Caki2 (cell line): ENCODE measurements at regions not wholly inside any gene's neighbourhood (a gene's known extent, or its start where the extent isn't known, plus 50 kb on each side); places are given as distances from the start of the nearest gene placed in this dataset.
"Not testable (repeated sequence)": the region's sequence is repeated elsewhere in the genome, so short reads cannot be mapped to it uniquely, and the experiment has no call there.

Source experiments
- DNase-seq: peaks from one replicate; pipeline ENCODE4 v3.0.0-alpha.2; 2015; ENCODE audit warnings: low read depth
- in situ Hi-C: cut with HindIII; loops from 2 replicates; pipeline ENCODE4 v1.10.0; 2016; ENCODE audit warnings: low sequenced_read_pairs, low pct_unique_long_range_greater_than_20kb, mixed read lengths

DNA sequence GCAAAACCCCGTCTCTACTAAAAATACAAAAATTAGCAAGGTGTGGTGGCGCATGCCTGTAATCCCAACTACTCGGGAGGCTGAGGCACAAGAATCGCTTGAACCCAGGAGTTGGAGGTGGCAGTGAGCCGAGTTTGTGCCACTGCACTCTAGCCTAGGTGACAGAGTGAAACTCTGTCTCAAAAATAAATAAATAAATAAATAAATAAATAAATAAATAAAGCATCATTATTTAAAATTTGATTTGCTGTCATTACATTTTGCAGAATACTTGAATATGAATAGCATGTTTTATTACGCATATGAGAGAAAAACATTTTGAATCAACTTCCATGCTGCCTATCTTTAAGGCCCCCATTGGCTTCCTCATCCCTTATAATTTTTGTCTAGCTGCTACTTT lies 53.4 kb upstream of the MED14 start:
- in situ Hi-C loops, DNase-seq: not testable (repeated sequence)

GRCh38 chrX:40792433-40792832 lies 57.1 kb upstream of the MED14 start:
- DNase-seq = no peak
- in situ Hi-C loops = no loop called here

- in situ Hi-C loops, DNase-seq: not testable (repeated sequence)
These were observed 59.4 kb upstream of the MED14 start for GRCh38 chrX:40794829-40795130.

DNA sequence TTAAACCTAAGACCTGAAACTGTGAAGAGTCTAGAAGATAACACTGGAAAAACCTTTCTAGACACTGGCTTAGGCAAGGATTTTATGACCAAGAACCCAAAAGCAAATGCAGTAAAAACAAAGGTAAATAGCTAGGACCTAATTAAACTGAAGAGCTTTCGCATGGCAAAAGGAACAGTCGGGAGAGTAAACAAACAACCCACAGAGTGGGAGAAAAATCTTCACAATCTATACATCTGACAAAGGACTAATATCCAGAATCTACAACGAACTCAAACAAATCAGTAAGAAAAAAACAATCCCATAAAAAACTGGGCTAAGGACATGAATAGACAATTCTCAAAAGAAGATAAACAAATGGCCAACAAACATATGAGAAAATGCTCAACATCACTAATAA lies 64.4 kb upstream of the MED14 start:
- DNase-seq, in situ Hi-C loops: not testable (repeated sequence)

DNA sequence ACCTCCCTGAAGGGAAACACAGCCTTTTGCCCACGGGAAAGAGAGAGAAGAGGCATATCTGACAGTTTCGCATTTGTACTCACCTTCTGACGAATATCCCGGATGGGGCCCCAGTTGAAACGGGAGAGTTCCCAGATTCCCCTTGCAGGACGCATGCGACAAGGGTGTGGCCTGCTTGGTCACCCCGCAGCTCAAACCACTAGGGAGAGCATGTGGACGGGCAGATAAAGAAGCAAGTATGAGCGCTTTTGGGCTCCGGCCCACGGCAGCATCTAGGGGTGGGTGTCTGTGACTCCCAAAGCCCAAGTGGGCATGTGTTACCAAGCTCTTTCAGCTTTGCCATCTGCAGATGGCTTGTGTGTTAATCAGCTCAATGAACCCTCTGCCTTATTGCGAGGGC lies 70.1 kb upstream of the MED14 start:
- no peak for DNase-seq
- in situ Hi-C loops = no loop called here

DNA sequence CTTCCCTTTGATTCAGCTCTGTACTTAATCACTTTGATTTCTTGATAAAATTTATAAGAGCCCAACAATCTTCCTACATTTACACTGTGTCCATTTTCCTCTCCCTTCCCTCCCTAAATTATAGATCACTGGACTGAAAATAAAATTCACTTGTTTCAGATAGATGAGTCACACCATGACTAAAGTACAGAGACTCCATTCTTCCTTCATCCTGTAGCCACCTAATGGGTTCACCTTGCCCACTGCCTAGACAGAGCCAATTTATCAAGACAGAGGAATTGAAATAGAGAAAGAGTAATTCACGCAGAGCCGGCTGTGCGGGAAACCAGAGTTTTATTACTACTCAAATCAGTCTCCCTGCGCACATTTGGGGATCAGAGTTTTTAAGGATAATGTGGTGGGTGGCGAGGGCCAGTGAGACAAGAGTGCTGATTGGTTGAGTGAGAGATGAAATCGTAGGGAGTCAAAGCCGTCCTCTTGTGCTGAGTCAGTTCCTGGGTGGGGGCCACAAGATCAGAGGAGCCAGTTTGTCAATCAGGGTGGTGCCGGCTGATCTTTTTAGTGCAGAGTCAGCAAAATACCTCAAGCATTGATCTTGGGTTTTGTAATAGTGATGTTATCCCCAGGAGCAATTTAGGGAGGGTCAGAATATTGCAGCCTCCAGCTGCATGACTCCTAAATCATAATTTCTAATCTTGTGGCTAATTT lies 71.3 kb upstream of the MED14 start:
- DNase-seq = no peak
- in situ Hi-C loops = no loop called here

DNA sequence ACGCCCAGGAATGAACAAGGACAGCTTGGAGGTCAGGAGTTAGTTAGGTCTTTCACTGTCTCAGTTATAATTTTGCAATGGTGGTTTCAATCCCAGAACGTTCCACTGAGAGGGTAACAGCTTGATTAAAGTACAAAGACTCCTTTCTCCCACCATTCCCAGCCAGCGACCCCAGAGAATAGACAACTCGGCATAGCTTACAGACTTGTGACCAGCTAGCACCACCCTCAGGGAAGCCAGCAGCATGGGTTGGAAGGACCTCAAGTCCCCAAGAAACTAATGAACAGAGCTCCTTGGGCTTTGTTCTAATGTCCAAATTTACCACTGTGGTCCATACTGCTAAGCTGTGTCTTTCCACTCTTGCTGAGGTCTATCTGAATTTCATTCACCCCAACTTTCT lies 72.0 kb upstream of the MED14 start:
- DNase-seq = no peak
- in situ Hi-C loops = no loop called here

- no peak for DNase-seq
These were observed 72.9 kb upstream of the MED14 start for GRCh38 chrX:40808203-40808602.

GRCh38 chrX:40809210-40809609 lies 73.9 kb upstream of the MED14 start:
- in situ Hi-C loops = no loop called here
- DNase-seq = no peak

More at GRCh38 chrX:40808203-40808602, 72.9 kb upstream of the MED14 start:
- in situ Hi-C loops = no loop called here

DNA sequence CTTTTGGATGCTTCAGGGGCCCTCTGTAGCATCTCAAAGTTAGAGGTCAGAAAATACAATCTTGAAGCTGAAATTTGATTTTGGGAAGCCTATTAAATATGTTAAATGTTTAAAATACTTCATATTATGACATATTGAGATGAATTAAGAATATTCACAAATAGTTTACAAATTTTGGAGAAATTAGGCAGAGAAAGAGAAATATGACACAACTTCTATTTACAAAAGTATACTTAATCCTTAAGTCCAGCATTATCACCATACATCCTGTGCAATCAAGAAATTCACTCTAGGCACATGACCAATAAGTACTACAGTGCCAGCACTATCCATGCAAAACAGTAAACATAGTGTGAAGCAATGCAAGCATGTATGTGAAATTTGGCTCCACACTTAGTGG lies 79.7 kb upstream of the MED14 start:
- in situ Hi-C loops, DNase-seq: not testable (repeated sequence)

DNA sequence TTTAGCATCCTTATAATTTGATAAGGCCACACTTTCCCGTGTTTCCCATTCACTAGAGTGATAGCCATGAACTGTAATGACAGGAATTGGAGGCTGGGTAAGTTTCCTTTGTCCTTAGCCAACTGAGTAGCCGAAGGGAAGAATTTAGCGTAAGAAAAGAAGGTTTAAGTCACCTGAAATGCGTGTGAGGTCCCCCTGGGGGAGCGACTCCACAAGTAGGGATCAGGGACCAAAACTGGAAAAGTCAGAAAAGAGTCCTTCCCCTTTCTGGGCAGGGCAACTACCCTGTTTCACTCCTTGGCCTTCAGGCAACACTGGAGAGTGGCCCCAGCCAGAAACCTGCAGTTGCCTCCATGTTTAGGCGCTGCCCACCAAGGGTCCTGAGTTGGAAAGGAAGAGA lies 81.6 kb upstream of the MED14 start:
- in situ Hi-C loops = no loop called here
- no peak for DNase-seq

- DNase-seq = no peak
- in situ Hi-C loops = no loop called here
These were observed 82.9 kb upstream of the MED14 start for GRCh38 chrX:40818236-40818635.

DNA sequence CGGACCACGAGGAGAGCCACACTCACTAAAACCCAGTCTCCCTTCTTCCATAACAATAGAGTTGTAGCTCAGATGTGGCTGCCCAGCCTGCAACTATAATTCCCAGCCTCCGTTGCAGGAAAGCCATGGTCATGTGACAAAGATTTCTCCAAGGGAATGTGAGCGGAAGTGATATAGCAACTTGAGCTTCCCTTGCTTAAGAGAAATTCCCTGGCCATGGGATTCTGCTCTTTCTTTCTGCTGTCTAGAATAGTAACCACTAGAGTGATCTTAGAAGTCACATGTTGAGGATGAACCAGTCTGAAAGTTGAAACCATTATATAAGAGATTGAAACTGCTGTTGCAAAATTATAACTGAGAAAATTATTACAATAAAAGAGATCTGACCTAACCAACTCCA lies 86.4 kb upstream of the MED14 start:
- in situ Hi-C loops = no loop called here
- no peak for DNase-seq

DNA sequence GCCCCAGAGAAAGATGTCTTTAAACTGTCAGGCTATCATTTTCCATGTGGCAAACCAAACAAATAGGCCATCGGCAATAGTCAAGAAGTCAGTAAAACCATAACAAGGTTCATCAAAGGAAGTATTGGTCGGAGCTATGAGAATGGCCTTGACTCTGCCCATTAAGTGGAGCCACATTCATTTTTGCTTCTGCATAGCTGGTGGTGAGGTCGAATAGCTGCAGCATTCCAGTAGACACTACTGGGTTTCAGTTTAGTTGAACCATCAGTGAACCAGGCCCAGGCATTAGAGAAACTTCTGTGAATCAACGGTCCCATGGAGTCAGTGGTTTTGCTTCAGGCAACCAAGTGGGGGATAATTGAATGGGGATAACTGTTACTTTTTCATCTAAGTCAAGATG lies 92.0 kb upstream of the MED14 start:
- in situ Hi-C loops = no loop called here
- DNase-seq = no peak

DNA sequence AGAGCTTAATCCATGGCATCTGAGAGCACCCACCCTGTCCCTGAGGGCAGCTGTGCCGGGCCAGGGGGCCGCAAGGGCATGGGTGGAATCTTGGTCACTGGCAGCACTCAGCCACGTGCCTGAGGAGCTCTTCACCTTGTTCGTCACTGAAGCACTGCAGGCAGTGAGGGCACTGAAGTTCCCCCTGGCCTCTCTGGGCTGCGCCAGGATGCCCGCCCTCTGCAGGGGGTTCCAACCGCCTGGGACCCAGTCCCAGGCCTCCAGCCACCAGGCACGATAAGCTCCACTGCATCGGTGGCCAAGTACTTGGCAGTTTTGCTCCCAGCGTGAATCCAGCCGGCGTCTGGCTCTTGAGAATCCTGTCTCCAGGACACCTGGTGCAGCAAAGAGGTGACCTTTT lies 96.4 kb upstream of the MED14 start:
- in situ Hi-C loops = no loop called here
- no peak for DNase-seq

GRCh38 chrX:40832723-40833122 lies 97.4 kb upstream of the MED14 start:
- DNase-seq = no peak
- in situ Hi-C loops = no loop called here

- in situ Hi-C loops = no loop called here
- DNase-seq = no peak
These were observed 98.9 kb upstream of the MED14 start for GRCh38 chrX:40834225-40834624.

- in situ Hi-C loops = no loop called here
These were observed 100.2 kb upstream of the MED14 start for GRCh38 chrX:40835526-40835925.

DNA sequence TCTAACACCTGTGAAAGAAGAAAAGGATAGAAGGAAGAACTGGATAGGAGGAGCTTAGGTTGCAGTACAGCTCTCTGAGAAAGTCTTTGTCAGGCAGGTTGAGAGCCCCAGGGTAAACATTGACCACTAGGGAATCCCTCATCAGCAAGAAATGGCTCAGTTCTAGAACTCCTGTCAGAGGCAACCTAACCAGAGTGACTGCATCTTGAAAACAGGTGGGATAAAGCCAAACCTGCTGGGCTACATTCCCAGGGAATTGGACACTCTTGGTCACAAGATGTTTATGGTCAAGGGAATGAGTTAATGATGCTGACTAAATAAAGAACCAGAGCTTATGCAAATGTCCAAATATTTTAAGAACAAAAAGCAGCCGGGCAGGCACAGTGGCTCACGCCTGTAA lies 108.3 kb upstream of the MED14 start:
- no peak for DNase-seq
- in situ Hi-C loops = no loop called here

More at GRCh38 chrX:40835526-40835925, 100.2 kb upstream of the MED14 start:
- no peak for DNase-seq

- DNase-seq = no peak
- in situ Hi-C loops = no loop called here
These were observed 109.1 kb upstream of the MED14 start for GRCh38 chrX:40844471-40844870.
